ENCODE measurements at regions not wholly inside any gene's neighbourhood (a gene's known extent, or its start where the extent isn't known, plus 50 kb on each side); places are given as distances from the start of the nearest gene placed in this dataset.
A peak's percentile ranks its signal among the peaks of the same experiment; 100 is the strongest.

- DNase-seq (ENCODE audit: low spot score): no peak
These were observed 424.9 kb upstream of the MGAT4C start for GRCh38 chr12:86681060-86681459.

GRCh38 chr12:86675197-86675596 is 419.0 kb upstream of the MGAT4C start:
- DNase-seq (ENCODE audit: low spot score): no peak

DNA sequence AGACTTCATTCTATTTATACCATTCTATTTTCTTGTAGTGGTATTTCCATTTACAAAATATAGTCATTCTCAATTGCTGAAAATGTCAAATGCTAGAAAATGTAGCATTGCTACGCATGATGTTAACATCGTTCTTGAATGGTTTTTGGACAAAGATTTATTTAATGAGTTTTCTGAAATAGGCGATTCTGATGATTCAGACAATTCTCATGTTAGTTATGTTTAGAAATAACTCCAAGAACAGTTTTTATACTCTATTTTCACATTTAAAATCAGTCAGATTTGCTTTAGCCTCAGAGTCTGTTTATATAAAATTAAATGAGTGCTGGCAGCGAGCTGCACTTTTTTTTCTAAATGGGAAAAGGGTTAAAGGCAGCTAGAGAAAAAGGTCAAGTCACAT is 414.8 kb upstream of the MGAT4C start:
- no peak for DNase-seq (ENCODE audit: low spot score)

DNA sequence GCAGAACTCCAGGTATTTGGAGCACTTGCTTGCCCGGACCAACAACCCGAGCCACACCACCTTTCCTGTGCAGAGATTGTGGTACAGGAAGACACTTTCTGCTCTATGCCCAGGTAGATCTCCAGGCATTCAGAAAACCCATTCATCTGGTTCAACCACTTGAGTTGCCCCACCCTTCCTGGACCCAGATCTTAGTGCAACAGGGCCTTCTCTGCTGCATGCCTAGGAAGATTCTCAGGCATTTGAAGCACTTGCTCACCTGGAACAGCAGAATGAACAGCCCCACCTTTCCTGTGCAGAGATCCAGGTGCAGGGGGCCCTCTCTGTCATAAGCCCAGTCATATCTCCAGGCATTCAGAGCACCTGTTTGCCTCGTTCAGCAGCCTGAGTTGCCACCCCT is 412.8 kb upstream of the MGAT4C start:
- DNase-seq (ENCODE audit: low spot score): no peak

- DNase-seq (ENCODE audit: low spot score): peak; percentile 1
These were observed 410.1 kb upstream of the MGAT4C start for GRCh38 chr12:86666316-86666715.

DNA sequence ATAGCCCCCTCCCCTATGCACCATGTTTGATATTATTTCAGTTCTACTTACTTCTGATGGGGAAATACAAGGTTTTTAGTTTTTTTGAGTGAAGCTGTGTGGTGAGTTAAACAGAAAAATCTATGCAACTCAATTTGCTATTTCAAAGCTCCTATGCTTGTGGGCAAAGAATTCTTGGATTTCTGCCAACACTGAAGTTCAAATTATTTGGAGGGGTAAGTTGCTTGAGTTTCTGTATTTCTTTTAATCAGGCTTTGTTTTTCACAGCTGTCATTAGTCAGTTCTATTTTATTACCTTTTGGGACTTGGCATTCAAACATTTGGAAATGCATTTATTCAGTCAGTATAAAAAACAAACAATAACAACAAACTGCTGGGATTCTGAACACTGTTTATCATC is 407.5 kb upstream of the MGAT4C start:
- no peak for DNase-seq (ENCODE audit: low spot score)

DNA sequence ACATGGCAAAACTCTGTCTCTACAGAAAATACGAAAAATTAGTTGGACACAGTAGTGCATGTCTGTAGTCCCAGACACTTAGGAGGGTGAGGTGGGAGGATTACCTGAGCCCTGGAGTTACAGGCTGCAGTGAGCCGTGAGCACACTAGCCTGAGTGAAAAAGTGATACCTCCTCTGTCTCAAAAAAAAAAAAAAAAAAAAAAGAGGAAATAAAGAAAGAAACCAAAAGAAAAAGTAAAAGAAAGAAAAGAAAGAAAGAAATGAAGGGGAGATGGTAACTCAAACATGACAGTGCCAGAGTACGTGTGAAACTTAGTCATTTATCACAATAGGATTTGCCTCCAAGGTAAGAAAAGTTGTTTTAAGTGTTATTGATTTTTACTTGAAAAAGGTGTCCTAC is 407.0 kb upstream of the MGAT4C start:
- DNase-seq (ENCODE audit: low spot score): no peak

GRCh38 chr12:86662464-86662863 is 406.3 kb upstream of the MGAT4C start:
- no peak for DNase-seq (ENCODE audit: low spot score)

GRCh38 chr12:86660488-86661147 is 404.4 kb upstream of the MGAT4C start:
- peak; percentile 4 for DNase-seq (ENCODE audit: low spot score)

GRCh38 chr12:86659985-86660384 is 403.8 kb upstream of the MGAT4C start:
- no peak for DNase-seq (ENCODE audit: low spot score)

- DNase-seq (ENCODE audit: low spot score): no peak
These were observed 402.1 kb upstream of the MGAT4C start for GRCh38 chr12:86658303-86658702.

- DNase-seq (ENCODE audit: low spot score): no peak
These were observed 391.6 kb upstream of the MGAT4C start for GRCh38 chr12:86647800-86648199.

- no peak for DNase-seq (ENCODE audit: low spot score)
These were observed 378.5 kb upstream of the MGAT4C start for GRCh38 chr12:86634456-86635410.

DNA sequence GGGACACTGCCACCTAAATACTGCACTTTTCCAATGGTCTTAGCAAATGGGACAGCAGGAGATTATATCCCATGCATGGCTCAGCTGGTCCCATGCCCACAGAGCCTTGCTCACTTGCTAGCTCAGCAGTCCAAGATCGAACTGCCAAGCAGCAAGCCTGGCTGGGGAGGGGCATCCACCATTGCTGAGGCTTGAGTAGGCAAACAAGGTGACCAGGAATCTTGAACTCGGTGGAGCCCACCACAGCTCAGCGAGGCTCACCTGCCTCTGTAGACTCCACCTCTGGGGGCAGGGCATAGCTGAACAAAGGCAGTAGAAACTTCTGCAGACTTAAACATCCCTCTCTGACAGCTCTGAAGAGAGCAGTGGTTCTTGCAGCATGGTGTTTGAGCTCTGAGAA is 370.8 kb upstream of the MGAT4C start:
- no peak for DNase-seq (ENCODE audit: low spot score)

DNA sequence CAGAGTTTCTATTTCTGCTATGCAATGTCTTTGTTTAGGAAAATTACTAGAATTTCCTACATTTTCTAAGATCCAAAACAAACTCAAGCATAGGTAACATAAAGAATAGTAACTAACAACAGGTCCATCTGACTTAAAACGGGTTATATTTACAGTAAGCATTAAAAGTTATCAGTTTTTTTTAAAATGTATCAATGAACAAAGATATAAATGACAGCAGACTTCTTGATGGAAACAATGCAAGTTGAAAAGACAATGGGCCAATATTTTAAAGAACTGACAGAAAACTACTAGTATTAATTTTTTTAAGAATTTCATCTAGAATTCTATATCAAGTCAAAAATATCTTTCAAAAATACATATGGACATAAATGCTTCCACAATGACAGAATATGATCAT is 367.1 kb upstream of the MGAT4C start:
- no peak for DNase-seq (ENCODE audit: low spot score)

DNA sequence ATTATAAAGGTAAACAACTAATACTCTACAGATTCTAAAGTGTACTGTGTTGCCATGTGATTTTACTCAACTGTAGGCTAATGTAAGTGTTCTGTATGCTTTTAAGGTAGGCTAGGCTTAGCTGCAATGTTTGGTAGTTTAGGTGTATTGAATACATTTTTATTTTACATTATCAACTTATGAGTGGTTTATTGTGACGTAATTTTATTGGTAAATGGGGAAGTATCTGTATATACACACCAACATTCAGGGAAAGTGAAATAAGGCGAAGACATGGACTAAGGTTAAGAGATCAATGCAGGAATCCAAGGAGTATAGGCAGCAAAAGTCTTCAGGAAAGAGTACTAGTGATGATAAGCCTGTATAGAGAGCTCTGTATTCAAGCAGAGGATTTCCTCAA is 365.8 kb upstream of the MGAT4C start:
- no peak for DNase-seq (ENCODE audit: low spot score)

GRCh38 chr12:86613311-86613710 is 357.1 kb upstream of the MGAT4C start:
- DNase-seq (ENCODE audit: low spot score): no peak

DNA sequence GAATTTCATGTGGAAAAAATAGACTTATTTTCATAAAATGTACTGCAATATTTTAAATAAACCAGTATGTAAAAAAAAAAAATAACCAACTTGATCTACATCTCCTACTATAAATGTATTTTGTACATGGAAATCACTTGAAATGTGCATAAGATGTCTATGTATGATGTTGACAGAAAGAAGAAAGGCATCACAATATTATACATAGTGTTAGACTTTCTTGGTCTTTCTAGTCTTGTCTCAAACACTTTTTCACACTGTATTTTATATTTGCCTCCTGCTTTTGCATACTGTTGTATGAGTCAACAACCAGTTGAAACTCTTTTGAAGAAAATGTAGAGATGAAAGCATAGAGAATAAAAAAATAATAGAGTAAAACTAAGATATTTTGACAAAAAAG is 352.4 kb upstream of the MGAT4C start:
- DNase-seq (ENCODE audit: low spot score): no peak

DNA sequence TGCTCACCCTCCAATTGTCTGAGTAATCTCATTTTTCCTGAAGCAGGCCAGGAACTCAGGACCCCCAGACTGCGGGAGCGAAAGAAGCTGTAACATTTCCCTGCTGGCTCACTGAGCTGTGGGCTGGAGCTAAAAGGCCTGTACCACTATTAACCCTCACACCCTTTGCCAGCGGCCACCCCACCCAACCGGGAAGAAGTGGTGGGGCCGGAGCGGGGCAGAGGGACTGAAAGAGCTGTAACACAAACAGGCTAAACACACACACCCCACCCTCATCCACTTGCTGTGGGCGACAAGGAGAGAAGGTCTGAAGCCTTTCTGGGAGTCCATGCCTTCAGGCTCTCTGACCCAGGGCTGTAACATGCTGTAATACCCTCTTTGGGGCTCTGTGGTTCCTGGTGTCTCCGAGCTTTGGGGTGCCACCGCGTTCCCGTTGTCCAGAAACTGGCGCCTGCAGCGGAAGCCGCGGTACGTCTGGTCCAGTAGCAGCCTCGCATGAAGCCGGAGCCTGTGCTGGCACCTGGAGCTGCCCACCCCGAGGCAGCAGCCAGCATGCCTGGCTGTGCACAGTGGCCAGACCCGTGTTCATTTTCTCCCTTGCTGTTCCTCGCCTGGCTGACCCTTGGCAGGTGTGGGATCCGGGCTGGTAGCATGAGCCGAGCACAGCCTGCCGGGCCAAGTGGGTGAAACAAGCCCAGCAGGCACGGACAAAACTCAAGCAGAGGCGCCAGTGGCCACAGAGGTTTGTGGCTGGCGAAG is 345.5 kb upstream of the MGAT4C start:
- no peak for DNase-seq (ENCODE audit: low spot score)

- no peak for DNase-seq (ENCODE audit: low spot score)
These were observed 344.6 kb upstream of the MGAT4C start for GRCh38 chr12:86600664-86601231.

DNA sequence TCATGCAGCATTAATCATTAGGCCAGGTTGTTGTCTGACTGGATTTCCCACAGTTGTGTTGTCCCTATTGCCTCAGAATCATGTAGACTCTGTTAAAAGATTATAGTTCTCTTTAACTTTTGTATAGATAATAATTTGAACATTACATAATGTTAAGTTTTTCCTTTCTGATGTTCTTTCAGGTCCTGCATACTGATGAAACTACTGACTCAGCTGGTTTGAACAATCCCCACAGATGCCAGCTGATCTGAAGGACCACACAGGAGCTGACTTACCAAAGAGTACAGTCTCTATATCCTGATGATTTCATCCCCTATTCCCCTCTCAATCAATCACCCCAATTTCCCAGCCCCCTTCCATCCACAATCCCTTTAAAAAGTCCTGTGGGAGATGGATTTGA is 341.2 kb upstream of the MGAT4C start:
- DNase-seq (ENCODE audit: low spot score): no peak

DNA sequence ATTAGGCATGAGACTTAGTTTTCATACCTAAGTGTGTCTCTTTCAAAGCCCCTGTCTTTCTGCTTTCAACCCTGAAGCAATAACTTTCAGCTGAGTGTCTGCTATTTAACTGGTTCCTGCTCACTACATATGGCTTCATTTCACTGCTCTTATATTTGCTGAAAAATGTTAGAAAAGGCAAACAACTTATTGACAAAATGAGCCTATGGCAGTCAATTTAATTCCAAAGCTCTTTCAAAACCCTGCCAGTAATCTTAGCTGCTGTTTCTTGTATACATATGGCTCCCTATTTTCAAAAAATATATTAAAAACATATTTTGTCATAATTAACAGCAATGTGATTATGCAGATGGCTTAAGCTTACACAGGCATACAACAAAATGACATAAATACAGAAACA is 334.1 kb upstream of the MGAT4C start:
- DNase-seq (ENCODE audit: low spot score): no peak

Data from hepatic stellate cell (primary cell).